HG02852 (cell line): ENCODE measurements at regions not wholly inside any gene's neighbourhood (a gene's known extent, or its start where the extent isn't known, plus 50 kb on each side); places are given as distances from the start of the nearest gene placed in this dataset.
"Not testable (repeated sequence)": the region's sequence is repeated elsewhere in the genome, so short reads cannot be mapped to it uniquely, and the experiment has no call there.

ENCODE experiments used
- ATAC-seq: cut with Tn5 transposase; IDR thresholded peaks from one replicate; pipeline ENCODE4 v1.9.1; 2021; ENCODE audit warnings: mild to moderate bottlenecking, moderate library complexity; ENCODE audit not compliant: unreplicated experiment

GRCh38 chr5:36778336-36778735, 98.2 kb upstream of the NIPBL start:
- no peak for ATAC-seq

GRCh38 chr5:36782612-36783011, 94.0 kb upstream of the NIPBL start:
- ATAC-seq: not testable (repeated sequence)

- ATAC-seq: no peak
These were observed 90.0 kb upstream of the NIPBL start for GRCh38 chr5:36786448-36787012.

GRCh38 chr5:36787365-36788093, 89.0 kb upstream of the NIPBL start:
- ATAC-seq: no peak

- ATAC-seq: no peak
These were observed 85.7 kb upstream of the NIPBL start for GRCh38 chr5:36790847-36791246.

GRCh38 chr5:36792560-36793180, 83.9 kb upstream of the NIPBL start:
- ATAC-seq: no peak

GRCh38 chr5:36795366-36795765, 81.2 kb upstream of the NIPBL start:
- no peak for ATAC-seq

- no peak for ATAC-seq
These were observed 80.4 kb upstream of the NIPBL start for GRCh38 chr5:36796155-36796554.

GRCh38 chr5:36801523-36801922, 75.0 kb upstream of the NIPBL start:
- no peak for ATAC-seq

- no peak for ATAC-seq
These were observed 74.4 kb upstream of the NIPBL start for GRCh38 chr5:36802187-36802586.

- not testable (repeated sequence) for ATAC-seq
These were observed 63.3 kb upstream of the NIPBL start for GRCh38 chr5:36813249-36813648.

GRCh38 chr5:36815871-36816270, 60.7 kb upstream of the NIPBL start:
- no peak for ATAC-seq

- ATAC-seq: no peak
These were observed 55.7 kb upstream of the NIPBL start for GRCh38 chr5:36820900-36821299.

GRCh38 chr5:36826694-36827093, 49.9 kb upstream of the NIPBL start:
- ATAC-seq: no peak
